HG03060 (cell line): ENCODE measurements at regions not wholly inside any gene's neighbourhood (a gene's known extent, or its start where the extent isn't known, plus 50 kb on each side); places are given as distances from the start of the nearest gene placed in this dataset.

Experiments used
- ATAC-seq: cut with Tn5 transposase; IDR thresholded peaks from one replicate; pipeline ENCODE4 v1.9.1; 2021; ENCODE audit warnings: low read depth, moderate number of reproducible peaks; ENCODE audit not compliant: unreplicated experiment

GRCh38 chr1:163712321-163712720 lies 390.6 kb downstream of the NUF2 start:
- no peak for ATAC-seq

DNA sequence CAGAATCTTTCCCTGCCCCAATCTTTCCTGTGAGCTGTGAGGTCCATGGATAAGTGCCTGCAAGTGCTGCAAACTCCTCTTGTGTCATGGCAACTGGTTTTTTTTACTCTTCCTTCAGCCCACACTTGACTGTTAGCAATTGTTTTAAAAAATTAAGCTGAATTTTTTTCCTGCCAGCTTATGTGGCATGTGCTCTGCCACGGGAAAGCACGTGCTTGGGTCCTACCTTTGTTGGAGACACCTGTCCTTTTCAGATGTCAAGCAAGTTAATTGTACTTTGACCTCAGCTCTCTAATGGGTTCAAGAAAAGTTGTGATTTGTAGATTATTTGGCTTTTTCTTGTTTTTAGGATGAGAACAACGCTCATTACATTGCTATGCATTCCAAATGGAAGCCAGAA lies 398.5 kb downstream of the NUF2 start:
- no peak for ATAC-seq

GRCh38 chr1:163725551-163725950 lies 403.8 kb downstream of the NUF2 start:
- ATAC-seq: no peak

DNA sequence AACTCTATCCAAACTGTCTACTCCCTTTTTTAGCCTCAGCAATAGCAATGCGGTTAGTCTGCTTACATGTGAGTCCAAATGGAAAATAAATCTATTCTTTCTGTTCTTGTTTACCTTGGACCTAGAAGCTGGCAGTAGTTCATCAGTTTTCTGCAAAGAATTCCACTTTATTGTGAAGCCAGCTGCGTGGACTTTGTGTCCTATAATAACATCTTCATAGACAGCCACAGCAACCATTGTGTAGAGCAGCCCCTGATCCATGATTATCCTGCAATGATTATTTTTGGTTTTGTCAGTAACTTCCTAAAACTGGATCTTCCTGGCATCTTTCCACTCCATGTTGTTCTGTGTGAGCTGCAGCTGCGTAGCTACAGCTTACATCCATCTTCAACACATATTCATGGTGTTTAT lies 408.7 kb downstream of the NUF2 start:
- ATAC-seq: no peak

DNA sequence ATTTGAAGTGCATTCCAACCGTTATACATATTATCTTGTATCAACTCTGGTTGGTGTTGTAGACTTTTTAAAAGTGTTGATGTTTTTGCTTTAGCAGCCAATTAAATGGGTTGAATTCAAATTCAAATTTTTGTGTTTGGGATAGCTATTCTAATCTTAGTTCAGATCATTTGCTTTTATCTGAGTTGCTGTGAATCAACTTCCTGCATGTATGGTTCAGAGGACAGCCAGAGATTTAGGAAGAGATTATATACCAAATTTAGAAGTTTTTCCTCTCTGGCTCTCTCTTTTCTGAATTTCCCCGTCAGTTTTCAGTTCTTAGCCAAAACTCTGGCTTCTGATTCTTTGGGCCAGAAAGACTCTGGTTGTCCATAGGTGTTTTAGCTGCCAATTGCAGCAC lies 415.5 kb downstream of the NUF2 start:
- no peak for ATAC-seq

DNA sequence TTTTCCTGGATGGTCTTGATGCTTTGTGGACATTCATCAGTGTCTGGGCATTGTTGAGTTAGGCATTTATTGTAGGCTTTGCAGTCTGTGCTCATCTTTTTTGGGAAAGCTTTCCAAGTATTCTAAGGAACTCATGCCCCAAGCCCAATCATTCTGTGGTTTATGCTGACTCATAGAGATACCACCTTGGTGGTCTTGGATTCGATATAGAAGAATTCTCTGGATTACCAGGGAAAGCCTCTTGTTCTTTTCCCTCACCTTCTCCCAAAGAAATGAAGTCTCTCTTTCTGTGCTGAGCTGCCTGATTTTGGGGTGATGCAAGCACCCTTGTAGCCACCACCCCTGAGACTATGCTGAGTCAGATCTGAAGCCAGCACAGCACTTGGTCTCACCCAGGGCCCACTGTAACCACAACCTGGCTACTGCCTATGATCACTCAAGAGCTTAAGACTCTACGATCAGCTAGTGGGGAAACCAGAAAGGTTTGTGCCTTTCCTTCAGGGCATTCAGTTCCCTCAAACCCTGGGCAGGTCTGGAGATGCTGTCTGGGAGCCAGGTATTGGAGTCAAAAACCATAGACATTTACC lies 422.6 kb downstream of the NUF2 start:
- no peak for ATAC-seq

DNA sequence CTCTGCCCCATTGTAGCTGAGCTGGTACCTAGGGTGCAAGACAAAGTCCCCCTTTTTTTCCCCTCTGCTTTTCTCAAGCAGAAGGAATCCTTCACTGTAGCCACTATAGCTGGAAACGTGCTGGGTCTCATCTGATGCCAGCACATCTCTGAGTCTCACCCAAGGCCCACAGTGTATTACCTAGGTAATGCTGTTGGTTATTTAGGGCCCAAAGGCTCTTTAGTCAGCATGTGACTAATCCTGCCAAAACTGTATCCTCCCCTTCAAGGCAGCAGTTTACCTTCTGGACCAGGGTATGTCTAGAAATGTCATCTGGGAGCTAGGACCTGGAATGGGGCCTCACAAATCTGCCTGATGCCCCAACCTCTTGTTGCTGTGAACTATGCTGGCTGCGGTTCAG lies 423.4 kb downstream of the NUF2 start:
- no peak for ATAC-seq

- ATAC-seq: no peak
Measured at GRCh38 chr1:163747261-163747660, 425.5 kb downstream of the NUF2 start.

DNA sequence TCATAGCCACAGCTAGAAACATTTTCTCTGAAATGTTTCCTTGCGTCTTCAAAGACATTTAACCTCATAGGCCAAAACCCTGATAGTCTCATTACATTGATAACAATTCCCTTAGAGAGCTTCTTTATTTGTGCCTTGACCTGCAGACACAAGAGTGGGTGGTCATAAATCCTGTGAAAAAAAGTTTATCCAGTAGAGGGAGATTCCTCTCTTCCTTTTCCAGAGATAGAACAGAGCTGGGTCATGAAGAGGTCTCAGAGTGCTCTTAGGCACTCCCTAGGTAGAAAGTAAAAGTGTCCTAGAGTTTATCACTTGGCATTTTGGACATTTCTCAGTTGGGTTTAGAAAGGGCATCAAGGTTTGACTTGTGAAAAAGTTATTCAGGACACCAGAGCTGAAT lies 426.1 kb downstream of the NUF2 start:
- ATAC-seq: no peak

GRCh38 chr1:163758977-163759670 lies 437.4 kb downstream of the NUF2 start:
- ATAC-seq: no peak

DNA sequence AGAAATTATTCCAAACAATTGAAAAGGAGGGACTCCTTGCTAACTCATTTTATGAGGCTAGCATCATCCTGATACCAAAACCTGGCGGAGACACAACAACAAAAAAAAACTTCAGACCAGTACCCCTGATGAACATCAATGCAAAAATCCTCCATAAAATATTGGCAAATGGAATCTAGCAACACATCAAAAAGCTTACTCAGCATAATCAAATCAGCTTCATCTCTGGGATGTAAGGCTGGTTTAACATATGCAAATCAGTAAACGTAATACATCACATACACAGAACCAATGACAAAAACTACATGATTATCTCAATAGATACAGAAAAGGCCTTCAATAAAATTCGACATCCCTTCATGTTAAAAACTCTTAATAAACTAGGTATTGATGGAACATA lies 440.1 kb downstream of the NUF2 start:
- no peak for ATAC-seq

DNA sequence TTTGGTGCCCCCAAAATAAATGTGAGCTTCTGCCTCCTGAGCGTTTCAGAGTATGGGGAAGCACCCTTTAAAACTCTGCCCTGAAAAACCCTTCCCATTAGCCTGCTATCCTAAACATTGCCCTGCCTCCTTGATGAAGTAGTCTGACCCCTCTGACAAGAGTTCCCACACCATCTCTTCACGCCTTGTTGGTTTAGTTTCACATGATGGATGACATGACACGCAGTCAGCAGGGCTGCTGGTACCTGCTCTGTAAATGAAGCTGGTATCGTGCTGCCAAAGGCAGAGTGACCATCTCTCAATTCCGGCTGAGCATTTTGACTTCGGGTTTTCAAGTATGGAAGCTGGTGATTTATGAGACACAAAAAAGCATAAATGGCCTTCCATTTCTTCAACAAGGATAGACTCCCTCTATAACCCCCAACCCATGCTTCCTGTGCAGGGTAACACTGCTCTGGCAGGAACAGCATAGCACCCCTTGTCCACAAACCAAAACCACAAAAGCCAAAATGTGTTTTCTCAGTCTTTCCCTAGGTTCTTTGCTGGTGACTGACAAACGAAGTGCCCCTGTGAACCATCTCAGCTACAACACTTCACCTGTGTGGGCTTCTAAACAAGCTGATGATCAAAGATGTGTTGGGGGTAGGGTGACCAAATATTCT lies 444.6 kb downstream of the NUF2 start:
- no peak for ATAC-seq

DNA sequence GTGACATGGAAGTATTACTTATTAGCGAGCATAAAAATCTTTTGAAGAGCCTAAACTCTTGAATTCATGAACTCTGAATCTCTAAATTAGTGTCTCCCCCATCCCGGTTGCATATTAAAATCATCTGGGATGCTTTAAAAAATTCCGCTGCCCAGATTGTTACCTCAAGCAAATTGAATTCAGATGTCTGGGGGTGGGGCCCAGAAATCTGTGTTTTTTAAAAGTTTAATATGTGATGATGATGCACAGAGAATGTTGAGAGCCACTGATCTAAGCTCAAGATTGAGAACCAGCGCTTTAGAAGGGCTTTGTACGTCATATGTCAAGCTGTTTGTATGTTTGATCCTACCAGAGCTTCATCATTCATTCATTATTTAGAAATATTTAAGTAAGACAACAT lies 446.8 kb downstream of the NUF2 start:
- ATAC-seq: no peak

DNA sequence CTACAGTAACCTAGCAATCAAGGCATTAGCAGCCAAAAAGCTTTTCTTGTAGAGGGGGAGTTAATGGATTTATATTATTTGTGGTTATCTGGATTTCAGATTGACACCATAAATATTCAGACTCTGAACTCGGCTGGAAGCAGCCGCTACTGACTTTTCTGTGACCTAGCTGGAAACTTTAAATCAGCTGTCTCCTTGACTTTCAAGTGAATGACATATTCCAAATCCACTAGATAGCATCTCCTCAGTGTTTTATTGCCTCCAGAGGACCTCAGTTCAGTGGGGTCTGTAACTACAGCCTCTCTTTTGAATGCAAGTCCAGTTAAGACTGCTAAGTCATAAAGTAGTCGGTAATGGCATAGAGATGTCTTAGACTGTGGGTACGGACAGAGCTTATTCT lies 448.5 kb downstream of the NUF2 start:
- no peak for ATAC-seq

DNA sequence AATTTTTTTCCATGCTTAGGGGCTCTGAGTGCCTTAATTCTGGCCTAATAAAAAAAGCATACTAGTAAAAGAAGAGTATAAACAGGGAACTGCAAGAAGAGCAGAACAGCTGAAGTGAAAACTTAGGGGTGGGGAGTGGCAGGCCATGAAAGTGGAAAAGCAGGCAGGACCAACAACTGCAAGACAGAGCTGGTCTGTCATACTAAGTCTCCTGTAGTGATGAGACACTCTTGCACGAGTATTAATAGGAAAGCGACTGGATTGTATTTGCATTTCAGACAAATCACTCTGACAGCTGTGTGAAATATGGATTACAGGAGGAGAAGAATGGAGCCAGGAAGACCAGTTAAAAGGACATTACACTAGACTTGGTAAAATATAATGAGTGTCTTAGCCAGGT lies 449.9 kb downstream of the NUF2 start:
- ATAC-seq: no peak

GRCh38 chr1:163772246-163772645 lies 450.5 kb downstream of the NUF2 start:
- ATAC-seq: no peak

DNA sequence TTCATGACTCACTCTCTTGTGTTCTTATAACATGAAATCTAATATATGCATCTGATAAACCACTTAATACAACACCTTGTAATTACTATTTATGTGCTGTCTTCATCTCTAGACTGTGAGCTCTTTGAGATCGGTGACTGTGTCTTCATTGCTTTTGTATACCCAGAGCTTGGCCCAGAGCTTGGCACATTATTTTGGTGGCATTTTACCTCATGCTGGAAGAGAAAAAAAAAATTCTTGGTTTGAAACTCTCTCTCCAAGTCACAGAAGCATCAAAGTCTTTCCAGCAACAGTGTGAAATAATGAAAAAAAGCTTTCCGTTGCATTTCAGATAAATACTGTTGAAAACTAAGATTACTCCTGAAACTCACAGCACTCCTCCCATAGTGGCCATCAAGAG lies 451.6 kb downstream of the NUF2 start:
- no peak for ATAC-seq

- no peak for ATAC-seq
Measured at GRCh38 chr1:163774401-163774945, 452.7 kb downstream of the NUF2 start.

DNA sequence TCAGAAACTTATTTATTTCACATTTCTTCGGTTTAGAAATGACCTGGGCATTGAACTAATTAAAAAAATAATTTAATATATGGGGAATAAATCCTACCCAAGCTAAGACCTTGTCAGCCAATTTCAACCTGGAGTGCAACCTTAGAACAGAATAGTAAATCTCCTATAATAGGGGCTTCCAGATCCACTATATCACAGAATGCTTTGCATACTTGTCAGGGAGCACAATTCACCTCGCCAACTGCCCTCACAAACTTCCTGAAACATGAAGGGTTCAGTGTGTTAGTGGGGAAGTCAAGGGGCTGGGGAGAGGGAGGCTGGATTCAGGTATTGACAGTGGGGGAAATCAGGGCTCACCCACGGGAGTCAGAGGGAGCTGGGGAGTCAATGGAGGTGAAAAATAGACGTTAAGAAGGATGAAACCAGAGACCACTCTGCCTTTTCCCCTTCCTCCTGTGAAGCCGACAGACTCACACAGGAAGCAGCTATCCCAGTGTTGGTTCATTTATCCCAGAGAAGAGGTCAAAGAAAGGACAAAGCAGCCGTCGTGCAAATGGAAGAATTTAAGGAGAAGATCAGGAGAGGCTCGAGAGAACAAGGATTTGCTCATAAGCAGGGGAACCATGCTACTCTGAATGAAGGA lies 453.3 kb downstream of the NUF2 start:
- ATAC-seq: no peak

GRCh38 chr1:163777205-163777604 lies 455.5 kb downstream of the NUF2 start:
- no peak for ATAC-seq

DNA sequence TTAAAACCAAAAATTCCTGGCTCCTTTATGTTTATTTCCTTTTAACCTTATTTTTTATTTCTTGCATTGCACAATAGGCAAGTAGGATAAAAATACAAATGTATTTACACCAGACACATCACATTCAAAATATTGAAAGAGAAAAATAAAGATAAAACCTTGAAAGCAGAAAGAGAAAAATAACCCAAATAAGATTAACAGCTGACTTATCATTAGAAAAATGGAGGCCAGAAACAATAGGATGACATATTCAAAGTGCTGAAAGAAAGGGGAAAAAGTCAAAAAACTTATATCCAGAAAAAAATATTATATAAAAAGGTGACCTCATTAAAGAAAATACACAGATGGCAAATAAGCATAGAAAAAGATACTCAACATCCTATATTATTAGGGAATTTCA lies 459.4 kb downstream of the NUF2 start:
- no peak for ATAC-seq
